ENCODE measurements at regions not wholly inside any gene's neighbourhood (a gene's known extent, or its start where the extent isn't known, plus 50 kb on each side); places are given as distances from the start of the nearest gene placed in this dataset.
A peak's percentile ranks its signal among the peaks of the same experiment; 100 is the strongest.

DNA sequence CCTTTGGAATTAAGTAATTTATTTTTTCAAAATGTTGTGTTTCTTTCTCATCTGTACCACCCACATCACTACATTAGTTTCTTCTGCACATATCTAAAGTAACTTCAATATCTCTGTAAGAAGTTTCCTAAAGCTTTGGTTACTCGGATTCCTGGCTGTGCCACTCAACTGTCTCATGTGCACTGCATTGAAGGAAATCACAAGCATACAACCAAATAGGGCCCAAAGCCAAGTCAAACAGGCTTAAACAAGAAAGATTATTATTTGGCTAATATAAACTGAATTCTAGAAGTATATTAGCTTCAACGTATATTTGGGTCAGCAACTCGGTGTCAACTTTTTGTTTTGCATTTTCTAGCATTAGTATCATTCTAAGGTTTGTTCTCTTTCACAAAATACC is 1647.6 kb upstream of the SPRY2 start:
- no TSS peak for BruUV-seq (replicated peaks)
- Histone ChIP-seq H3K27me3 (ENCODE audit: control insufficient read depth in 2 of 2, insufficient read depth in 2 of 2, low read length in 2 of 2) (no peaks in the 10 kb centered on the region), H3K4me3 (replicated peaks in 1 of 3; ENCODE audit: insufficient read depth in 1 of 3, low read depth in 1 of 3, low read length in 3 of 3) (no peak overlapping the region), H4K20me1 (replicated peaks; ENCODE audit: control insufficient read depth, extremely low read depth, insufficient read depth, low read length) (no peaks in the 10 kb centered on the region), H3K9me1 (replicated peaks; ENCODE audit: control insufficient read depth, extremely low read depth, insufficient read depth, low read length) (no peaks in the 10 kb centered on the region), H3K27ac (ENCODE audit: insufficient read depth, low read depth, low read length) (no peak overlapping the region), H3K9ac (replicated peaks; ENCODE audit: extremely low read depth, insufficient read depth, low read length) (no peak overlapping the region), H3K4me1 (ENCODE audit: control insufficient read depth, extremely low read depth, insufficient read depth, low read length) (no peaks in the 10 kb centered on the region), H2AFZ (ENCODE audit: low read depth, low read length) (no peak overlapping the region), H3K9me3 (replicated peaks; ENCODE audit: control insufficient read depth, insufficient read depth, low read length) (no peaks in the 10 kb centered on the region), H3K4me2 (ENCODE audit: insufficient read depth, low read length) (no peak overlapping the region), H3K36me3 (ENCODE audit: control insufficient read depth in 2 of 2, extremely low read depth in 1 of 2, insufficient read depth in 2 of 2, low read length in 2 of 2) (no peaks in the 10 kb centered on the region), H3K79me2 (ENCODE audit: control insufficient read depth, insufficient read depth, low read length) (no peaks in the 10 kb centered on the region)
- intact Hi-C loops (cut with micrococcal nuclease) (no loop called here), dilution Hi-C loops (cut with MboI; ENCODE audit: extremely low pct_ligation_motif_present, low sequenced_read_pairs) (no loop called here)
- FAIRE-seq (no peak), DNase-seq (ENCODE audit: low read depth, low spot score) (peak; percentile 29)
- POLR2A ChIA-PET, result no interaction called here
- CTCF ChIA-PET, result no interaction called here
- TF ChIP-seq FOS (IDR thresholded peaks at IDR 0.05; ENCODE audit: borderline replicate concordance, insufficient read depth, low read length), result no peak
- TF ChIP-seq, protein P1, sequence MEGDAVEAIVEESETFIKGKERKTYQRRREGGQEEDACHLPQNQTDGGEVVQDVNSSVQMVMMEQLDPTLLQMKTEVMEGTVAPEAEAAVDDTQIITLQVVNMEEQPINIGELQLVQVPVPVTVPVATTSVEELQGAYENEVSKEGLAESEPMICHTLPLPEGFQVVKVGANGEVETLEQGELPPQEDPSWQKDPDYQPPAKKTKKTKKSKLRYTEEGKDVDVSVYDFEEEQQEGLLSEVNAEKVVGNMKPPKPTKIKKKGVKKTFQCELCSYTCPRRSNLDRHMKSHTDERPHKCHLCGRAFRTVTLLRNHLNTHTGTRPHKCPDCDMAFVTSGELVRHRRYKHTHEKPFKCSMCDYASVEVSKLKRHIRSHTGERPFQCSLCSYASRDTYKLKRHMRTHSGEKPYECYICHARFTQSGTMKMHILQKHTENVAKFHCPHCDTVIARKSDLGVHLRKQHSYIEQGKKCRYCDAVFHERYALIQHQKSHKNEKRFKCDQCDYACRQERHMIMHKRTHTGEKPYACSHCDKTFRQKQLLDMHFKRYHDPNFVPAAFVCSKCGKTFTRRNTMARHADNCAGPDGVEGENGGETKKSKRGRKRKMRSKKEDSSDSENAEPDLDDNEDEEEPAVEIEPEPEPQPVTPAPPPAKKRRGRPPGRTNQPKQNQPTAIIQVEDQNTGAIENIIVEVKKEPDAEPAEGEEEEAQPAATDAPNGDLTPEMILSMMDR (IDR thresholded peaks at IDR 0.05; ENCODE audit: extremely low read depth in 1 of 2, insufficient read depth in 1 of 2, low read depth in 1 of 2, low read length in 2 of 2), result no peak
- TF ChIP-seq GATA2 (IDR thresholded peaks at IDR 0.05; ENCODE audit: insufficient read depth, insufficient read length, low read depth, low read length), result no peak
- TF ChIP-seq MYC (IDR thresholded peaks at IDR 0.05; ENCODE audit: low read depth, low read length), result no peak
- no peak for TF ChIP-seq JUN (IDR thresholded peaks at IDR 0.05; ENCODE audit: borderline replicate concordance, insufficient read depth, insufficient read length, low read depth)
- TF ChIP-seq, protein P2, sequence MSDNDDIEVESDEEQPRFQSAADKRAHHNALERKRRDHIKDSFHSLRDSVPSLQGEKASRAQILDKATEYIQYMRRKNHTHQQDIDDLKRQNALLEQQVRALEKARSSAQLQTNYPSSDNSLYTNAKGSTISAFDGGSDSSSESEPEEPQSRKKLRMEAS (IDR thresholded peaks at IDR 0.05; ENCODE audit: insufficient read depth, insufficient read length), result no peak
- no peak for TF ChIP-seq POLR2AphosphoS5 (IDR thresholded peaks at IDR 0.05; ENCODE audit: insufficient read depth, low read depth, low read length)
- TF ChIP-seq POLR2A (IDR thresholded peaks at IDR 0.05; ENCODE audit: low read depth, low read length), result no peak
- TF ChIP-seq EZH2 (IDR thresholded peaks at IDR 0.05; ENCODE audit: borderline replicate concordance, low read depth, low read length, severe bottlenecking), result no peak

Measured in endothelial cell of umbilical vein (primary cell).